ENCODE measurements at regions not wholly inside any gene's neighbourhood (a gene's known extent, or its start where the extent isn't known, plus 50 kb on each side); places are given as distances from the start of the nearest gene placed in this dataset.

DNA sequence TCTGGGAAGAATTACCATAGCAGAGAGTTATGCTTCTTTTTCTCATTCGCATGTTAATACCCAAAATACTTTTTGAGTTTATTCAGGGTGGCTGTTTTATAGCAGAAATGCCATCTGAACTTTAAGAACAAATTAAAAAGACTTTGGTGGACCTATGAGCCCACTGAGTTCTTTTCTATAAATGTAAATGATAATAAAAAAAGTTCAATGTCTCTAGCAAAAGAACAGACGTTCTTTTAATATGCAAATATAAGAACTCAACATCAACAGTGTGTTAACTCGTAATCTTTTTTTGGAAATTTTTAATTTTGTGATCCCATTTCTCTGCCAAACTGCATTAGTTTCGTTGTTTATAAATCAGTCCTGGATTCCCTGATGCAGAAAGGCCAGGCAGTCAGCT, 1283.0 kb upstream of the NUDT12 start:
- TF ChIP-seq KLF9 (tag by site-specific recombination; IDR thresholded peaks at IDR 0.05; ENCODE audit: low read depth) (no peak), ZBTB17 (tag by site-specific recombination; IDR thresholded peaks at IDR 0.05) (no peak), OSR2 (tag by site-specific recombination; IDR thresholded peaks at IDR 0.05) (no peak), ZNF24 (tag by site-specific recombination; IDR thresholded peaks at IDR 0.05) (no peak), SETDB1 (IDR thresholded peaks at IDR 0.05; ENCODE audit: insufficient read length, low read length) (no peak), ZNF768 (tag by site-specific recombination; IDR thresholded peaks at IDR 0.05) (no peak), HOXA7 (CRISPR knock-in tag; IDR thresholded peaks at IDR 0.05; ENCODE audit: borderline replicate concordance) (no peak)
- TF ChIP-seq, protein P1, sequence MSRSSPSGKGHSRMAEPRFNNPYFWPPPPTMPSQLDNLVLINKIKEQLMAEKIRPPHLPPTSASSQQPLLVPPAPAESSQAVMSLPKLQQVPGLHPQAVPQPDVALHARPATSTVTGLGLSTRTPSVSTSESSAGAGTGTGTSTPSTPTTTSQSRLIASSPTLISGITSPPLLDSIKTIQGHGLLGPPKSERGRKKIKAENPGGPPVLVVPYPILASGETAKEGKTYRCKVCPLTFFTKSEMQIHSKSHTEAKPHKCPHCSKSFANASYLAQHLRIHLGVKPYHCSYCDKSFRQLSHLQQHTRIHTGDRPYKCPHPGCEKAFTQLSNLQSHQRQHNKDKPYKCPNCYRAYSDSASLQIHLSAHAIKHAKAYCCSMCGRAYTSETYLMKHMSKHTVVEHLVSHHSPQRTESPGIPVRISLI (tag by site-specific recombination; IDR thresholded peaks at IDR 0.05) = no peak
- TF ChIP-seq, protein P2, sequence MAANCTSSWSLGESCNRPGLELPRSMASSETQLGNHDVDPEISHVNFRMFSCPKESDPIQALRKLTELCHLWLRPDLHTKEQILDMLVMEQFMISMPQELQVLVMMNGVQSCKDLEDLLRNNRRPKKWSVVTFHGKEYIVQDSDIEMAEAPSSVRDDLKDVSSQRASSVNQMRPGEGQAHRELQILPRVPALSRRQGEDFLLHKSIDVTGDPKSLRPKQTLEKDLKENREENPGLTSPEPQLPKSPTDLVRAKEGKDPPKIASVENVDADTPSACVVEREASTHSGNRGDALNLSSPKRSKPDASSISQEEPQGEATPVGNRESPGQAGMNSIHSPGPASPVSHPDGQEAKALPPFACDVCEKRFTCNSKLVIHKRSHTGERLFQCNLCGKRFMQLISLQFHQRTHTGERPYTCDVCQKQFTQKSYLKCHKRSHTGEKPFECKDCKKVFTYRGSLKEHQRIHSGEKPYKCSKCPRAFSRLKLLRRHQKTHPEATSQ (tag by site-specific recombination; IDR thresholded peaks at IDR 0.05) = no peak
- TF ChIP-seq, protein P3, sequence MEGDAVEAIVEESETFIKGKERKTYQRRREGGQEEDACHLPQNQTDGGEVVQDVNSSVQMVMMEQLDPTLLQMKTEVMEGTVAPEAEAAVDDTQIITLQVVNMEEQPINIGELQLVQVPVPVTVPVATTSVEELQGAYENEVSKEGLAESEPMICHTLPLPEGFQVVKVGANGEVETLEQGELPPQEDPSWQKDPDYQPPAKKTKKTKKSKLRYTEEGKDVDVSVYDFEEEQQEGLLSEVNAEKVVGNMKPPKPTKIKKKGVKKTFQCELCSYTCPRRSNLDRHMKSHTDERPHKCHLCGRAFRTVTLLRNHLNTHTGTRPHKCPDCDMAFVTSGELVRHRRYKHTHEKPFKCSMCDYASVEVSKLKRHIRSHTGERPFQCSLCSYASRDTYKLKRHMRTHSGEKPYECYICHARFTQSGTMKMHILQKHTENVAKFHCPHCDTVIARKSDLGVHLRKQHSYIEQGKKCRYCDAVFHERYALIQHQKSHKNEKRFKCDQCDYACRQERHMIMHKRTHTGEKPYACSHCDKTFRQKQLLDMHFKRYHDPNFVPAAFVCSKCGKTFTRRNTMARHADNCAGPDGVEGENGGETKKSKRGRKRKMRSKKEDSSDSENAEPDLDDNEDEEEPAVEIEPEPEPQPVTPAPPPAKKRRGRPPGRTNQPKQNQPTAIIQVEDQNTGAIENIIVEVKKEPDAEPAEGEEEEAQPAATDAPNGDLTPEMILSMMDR (tag by site-specific recombination; IDR thresholded peaks at IDR 0.05) = no peak

Measured in HEK293 (cell line).